UCSD-AML1 (cell line): ENCODE measurements at regions not wholly inside any gene's neighbourhood (a gene's known extent, or its start where the extent isn't known, plus 50 kb on each side); places are given as distances from the start of the nearest gene placed in this dataset.

Experiments used
- DNase-seq: peaks from one replicate; lab custom pipeline; 2025; ENCODE audit not compliant: unreplicated experiment; lab: John Stamatoyannopoulos, UW

DNA sequence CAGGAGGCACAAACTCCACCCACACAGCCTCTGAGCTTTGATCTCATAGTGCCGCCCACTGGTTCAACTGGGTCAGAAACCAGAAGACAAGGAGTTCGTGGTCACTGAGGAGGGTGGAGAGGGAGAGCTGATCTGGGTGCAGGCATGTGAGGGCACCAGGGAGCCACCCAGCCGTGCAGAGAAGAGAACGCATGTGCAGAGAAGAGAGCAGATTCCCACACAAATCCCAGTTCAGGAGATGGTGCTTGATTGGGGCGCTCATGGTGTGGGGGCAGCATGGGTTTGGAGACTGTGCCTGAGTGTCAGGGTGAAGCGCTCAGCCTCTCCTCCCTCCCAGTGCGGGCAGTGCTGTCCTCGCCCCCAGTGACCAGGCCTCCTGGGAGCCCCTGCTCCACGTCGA is 375.2 kb upstream of the MYT1L start:
- peak; percentile 52 for DNase-seq

DNA sequence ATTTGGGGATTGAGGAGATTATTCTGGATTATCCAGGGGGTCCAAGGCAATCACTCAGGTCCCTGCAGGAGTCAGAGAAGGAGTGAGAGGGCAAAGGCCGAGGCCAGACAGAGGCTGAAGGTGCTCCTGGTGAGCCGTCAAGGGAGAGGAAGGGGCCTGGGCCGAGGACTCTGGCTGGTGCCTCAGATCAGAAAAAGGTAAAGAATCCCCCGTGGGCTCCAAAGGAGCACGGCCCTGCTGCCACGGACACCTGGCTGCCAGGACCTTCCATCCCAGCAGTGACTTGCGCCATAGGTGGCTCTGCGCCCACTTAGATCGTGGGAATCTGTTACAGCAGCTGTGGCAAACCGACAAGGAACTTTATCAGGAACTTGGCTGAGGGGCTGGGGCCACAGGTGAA is 374.8 kb upstream of the MYT1L start:
- no peak for DNase-seq

DNA sequence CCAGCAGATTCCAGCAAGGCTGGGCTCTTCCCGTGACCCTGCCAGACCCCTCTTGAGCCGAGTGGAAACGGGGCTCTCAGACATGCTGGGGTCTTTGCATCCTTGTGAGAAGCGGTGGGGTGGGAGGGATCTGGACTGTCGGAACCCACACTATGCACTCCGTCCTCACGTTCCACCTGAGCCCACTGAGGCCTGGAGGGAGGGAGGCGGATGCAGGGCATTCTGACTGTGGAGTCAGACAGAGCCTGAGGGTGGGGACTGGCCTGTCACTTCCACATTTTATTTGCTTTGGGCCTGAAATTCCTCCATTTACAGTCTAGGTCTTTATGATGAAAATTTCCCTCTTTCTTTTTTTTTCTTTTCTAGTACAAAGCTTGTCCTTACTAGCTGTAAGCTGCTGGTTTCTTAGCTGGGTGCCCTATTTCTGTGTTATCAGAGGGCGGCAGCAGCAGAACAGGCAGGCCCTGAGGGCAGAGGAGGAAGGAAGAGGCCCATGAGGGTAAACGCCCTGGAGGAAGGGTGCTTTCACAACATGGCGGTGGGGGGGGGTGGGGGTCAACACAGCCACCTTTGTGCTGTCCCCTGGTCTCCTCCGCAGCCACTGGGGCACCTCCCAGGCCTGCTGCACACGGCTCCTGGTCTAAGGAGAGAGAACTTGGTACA is 373.5 kb upstream of the MYT1L start:
- peak; percentile 70 for DNase-seq

GRCh38 chr2:2703762-2704427 is 372.8 kb upstream of the MYT1L start:
- DNase-seq = no peak

DNA sequence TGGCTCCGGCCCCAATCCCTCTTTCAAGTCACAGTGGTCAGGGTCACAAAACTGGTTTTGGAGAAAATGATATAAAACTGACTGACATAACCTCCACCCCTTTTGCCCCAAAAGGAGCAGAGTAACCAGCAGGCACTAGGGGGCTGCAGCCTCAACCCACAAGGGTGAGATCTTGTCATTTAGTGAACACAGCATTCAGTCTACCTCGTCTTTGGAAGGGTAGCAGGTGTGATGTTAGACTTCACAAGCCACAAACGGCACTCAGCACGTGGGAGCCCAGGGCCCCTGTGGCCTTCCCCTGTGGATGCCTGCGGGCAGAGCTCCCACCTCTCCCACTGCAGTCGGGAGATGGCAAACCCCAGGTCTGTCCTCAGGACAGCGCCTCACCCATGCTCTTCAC is 372.1 kb upstream of the MYT1L start:
- DNase-seq = no peak

GRCh38 chr2:2702385-2702784 is 371.3 kb upstream of the MYT1L start:
- DNase-seq = no peak

- DNase-seq = no peak
These were observed 370.7 kb upstream of the MYT1L start for GRCh38 chr2:2701813-2702212.

- no peak for DNase-seq
These were observed 370.2 kb upstream of the MYT1L start for GRCh38 chr2:2701176-2701781.

- no peak for DNase-seq
These were observed 368.0 kb upstream of the MYT1L start for GRCh38 chr2:2699121-2699505.

- peak; percentile 36 for DNase-seq
These were observed 367.4 kb upstream of the MYT1L start for GRCh38 chr2:2698182-2699120.

GRCh38 chr2:2696733-2697455 is 365.8 kb upstream of the MYT1L start:
- DNase-seq = no peak

GRCh38 chr2:2696325-2696724 is 365.2 kb upstream of the MYT1L start:
- DNase-seq = no peak

DNA sequence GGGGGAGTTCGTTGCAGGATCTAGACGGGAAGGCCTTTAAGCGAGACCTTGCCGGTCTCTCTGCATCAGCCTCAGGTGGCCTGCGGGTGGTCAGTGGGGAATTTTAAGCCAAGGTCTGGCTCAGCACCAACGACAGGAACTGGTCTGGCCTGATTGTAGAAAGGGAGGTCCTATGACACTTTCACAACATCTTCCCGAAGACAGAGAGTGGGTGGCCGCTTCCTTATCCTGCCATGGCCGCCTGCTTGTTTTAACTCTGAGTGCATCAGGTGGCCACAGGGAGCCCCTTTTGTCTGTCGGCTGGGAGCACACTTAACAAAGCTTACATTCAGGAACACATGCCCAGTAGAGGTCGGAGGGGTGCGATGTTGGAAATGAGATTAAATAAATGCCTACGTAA is 363.7 kb upstream of the MYT1L start:
- no peak for DNase-seq

- DNase-seq = no peak
These were observed 361.7 kb upstream of the MYT1L start for GRCh38 chr2:2692599-2693389.

- DNase-seq = no peak
These were observed 360.3 kb upstream of the MYT1L start for GRCh38 chr2:2691419-2691818.

DNA sequence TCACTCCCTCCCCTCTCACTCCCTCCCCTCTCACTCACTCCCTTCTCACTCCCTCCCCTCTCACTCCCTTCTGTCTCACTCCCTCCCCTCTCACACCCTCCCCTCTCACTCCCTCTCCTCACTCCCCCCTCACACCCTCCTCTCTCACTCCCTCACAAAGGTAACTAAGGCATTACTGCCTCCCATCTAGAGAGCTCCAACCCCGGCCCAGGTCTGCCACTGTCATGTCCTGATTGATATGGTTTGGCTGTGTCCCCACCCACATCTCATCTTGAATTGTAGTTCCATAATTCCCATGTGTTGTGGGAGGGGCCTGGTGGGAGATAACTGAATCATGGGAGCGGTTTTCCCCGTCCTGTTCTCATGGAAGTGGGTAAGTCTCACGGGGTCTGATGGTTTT is 359.9 kb upstream of the MYT1L start:
- DNase-seq = no peak

DNA sequence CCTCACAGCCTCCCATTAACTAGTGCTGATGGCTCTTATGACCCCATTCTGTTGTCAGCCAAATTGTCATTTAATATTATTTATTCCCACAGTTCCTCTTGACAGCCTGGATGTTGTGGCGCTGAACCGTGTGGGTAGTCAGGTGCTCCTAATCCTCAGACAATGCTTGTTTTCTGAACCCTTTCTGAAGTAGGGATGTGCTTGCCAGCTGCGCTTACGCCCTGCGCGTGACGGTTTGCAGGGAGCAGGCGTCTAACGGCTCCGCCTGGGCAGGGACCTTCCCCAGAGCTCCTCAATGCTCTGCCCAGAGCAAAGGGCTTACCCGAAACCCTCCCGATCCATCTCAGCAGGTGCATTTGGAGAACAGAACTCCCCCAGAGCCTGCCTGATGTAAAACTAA is 358.2 kb upstream of the MYT1L start:
- DNase-seq = no peak

DNA sequence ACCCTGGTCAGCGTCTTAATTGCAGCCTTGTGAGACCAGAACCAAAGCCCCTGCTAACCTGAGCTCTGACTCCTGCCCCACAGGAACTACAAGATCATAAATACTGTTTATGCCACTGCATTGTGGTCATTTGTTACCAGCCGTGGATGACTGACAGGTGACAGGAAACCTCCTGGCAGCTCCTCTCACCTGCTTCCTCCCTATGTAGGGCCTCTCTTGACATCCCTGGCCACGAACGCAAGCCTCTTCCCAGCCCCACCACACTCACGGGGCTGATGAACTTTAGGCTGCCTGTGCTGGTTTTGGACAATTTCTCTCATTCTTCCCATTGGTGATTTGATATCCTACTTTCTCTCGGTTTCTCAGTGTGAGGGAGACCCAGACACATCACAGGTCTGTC is 357.2 kb upstream of the MYT1L start:
- DNase-seq = no peak

DNA sequence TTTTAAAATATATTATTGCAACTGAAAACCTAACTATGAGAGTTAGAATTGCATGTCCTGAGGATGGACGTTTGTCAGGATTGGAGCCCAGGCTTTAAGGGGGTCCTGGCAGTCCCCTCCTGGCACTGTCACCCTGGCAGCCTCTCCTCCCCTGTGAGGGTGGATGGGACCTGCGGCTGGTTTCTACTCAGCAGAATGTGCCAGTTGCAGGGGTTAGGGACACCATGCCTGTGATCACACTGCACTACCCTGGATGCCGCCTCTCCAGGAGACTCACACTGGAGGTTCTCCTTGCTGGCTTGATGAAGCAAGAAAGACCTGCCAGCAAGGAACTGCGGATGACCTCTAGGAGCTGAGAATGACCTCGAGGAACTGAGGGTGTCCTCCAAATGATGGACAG is 356.7 kb upstream of the MYT1L start:
- no peak for DNase-seq

DNA sequence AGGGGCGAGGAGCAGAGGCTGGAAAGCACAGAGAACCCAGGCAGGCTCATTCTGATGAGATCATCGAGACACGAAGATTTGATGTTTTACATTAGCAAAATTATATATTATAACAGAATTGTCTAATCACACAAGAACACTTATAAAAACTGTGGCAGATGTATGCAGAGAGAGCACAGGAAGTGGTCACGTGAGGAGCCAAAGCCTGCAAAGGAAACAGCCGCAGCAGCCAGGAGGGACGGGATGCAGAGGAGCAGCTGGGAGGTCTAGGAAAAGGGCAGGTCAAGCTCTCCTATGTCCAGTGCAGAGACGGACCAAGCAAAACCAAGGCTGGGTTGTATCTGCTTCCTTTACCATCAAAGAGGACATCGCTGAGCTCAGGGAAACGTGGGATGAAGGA is 355.1 kb upstream of the MYT1L start:
- peak; percentile 30 for DNase-seq
